MM.1S (cell line): ENCODE measurements at regions not wholly inside any gene's neighbourhood (a gene's known extent, or its start where the extent isn't known, plus 50 kb on each side); places are given as distances from the start of the nearest gene placed in this dataset.

Experiments
- DNase-seq: peaks from one replicate; pipeline ENCODE4 v3.0.0-alpha.2; 2015
- H2AFZ ChIP-seq: fragments of 300-600 bp; sonication (generic); 2 replicates; pipeline ENCODE4 v1.6.0; 2016; ENCODE audit warnings: antibody characterized with exemption, low read length
- H3F3A ChIP-seq: fragments of 300-600 bp; sonication (generic); 2 replicates; pipeline ENCODE4 v1.6.1; 2016; ENCODE audit warnings: mild to moderate bottlenecking, antibody characterized with exemption, low read length, moderate library complexity, mixed read lengths; ENCODE audit not compliant: insufficient read depth
- H3K27ac ChIP-seq: fragments of 300-600 bp; sonication (generic); 2 replicates; pipeline ENCODE4 v1.5.1; 2016; ENCODE audit warnings: mild to moderate bottlenecking, low read length
- H3K27me3 ChIP-seq: fragments of 300-600 bp; sonication (generic); replicated peaks from 2 replicates; pipeline ENCODE4 v1.6.0; 2016; ENCODE audit warnings: low read length; ENCODE audit not compliant: insufficient read depth
- H3K36me3 ChIP-seq: fragments of 300-600 bp; sonication (generic); replicated peaks from 2 replicates; pipeline ENCODE4 v1.6.1; 2016; ENCODE audit warnings: mild to moderate bottlenecking, low read length, mixed read lengths; ENCODE audit not compliant: insufficient read depth
- H3K4me1 ChIP-seq: fragments of 300-600 bp; sonication (generic); 2 replicates; pipeline ENCODE4 v1.6.1; 2016; ENCODE audit warnings: low read length, mixed read lengths
- H3K4me2 ChIP-seq: fragments of 300-600 bp; sonication (generic); 2 replicates; pipeline ENCODE4 v1.6.0; 2016; ENCODE audit warnings: low read depth, low read length
- H3K4me3 ChIP-seq: fragments of 300-600 bp; sonication (generic); 2 replicates; pipeline ENCODE4 v1.5.1; 2016; ENCODE audit warnings: low read length, mixed read lengths
- H3K79me2 ChIP-seq: fragments of 300-600 bp; sonication (generic); 2 replicates; pipeline ENCODE4 v1.6.1; 2016; ENCODE audit warnings: mixed run types, low read length, mixed read lengths
- H3K9ac ChIP-seq: fragments of 300-600 bp; sonication (generic); 2 replicates; pipeline ENCODE4 v1.6.1; 2016; ENCODE audit warnings: low read length, mixed read lengths
- H3K9me2 ChIP-seq: fragments of 300-600 bp; sonication (generic); replicated peaks from 2 replicates; pipeline ENCODE4 v1.6.1; 2016; ENCODE audit warnings: mild to moderate bottlenecking, low read length, mixed read lengths; ENCODE audit not compliant: insufficient read depth
- H3K9me3 ChIP-seq: fragments of 300-600 bp; sonication (generic); replicated peaks from 2 replicates; pipeline ENCODE4 v1.6.1; 2016; ENCODE audit warnings: mild to moderate bottlenecking, low read length, mixed read lengths; ENCODE audit not compliant: insufficient read depth
- H4K20me1 ChIP-seq: fragments of 300-600 bp; sonication (generic); 2 replicates; pipeline ENCODE4 v1.6.1; 2016; ENCODE audit warnings: mild to moderate bottlenecking, low read length, moderate library complexity, mixed read lengths; ENCODE audit not compliant: insufficient read depth
- EZH2 ChIP-seq: fragments of 300-600 bp; sonication (generic); optimal IDR thresholded peaks from 2 replicates; pipeline ENCODE3; 2017; ENCODE audit warnings: low read depth, mild to moderate bottlenecking, antibody characterized with exemption, low read length, mixed read lengths
- EZH2phosphoT487 ChIP-seq: fragments of 300-600 bp; sonication (generic); IDR thresholded peaks from 2 replicates; pipeline ENCODE4 v1.6.1; 2018; ENCODE audit warnings: antibody characterized with exemption, low read length
- TF ChIP-seq, protein P1 (sequence below): fragments of 300-600 bp; sonication (generic); IDR thresholded peaks from 2 replicates; pipeline ENCODE4 v1.5.1; 2016; ENCODE audit warnings: antibody characterized with exemption, low read length, mixed read lengths

- Histone ChIP-seq H3K9me2 (no peaks in the 10 kb centered on the region), H4K20me1 (no peaks in the 10 kb centered on the region), H3K79me2 (no peaks in the 10 kb centered on the region), H3K4me3 (no peak overlapping the region), H3K36me3 (no peaks in the 10 kb centered on the region), H3K27me3 (no peaks in the 10 kb centered on the region), H3K9me3 (no peaks in the 10 kb centered on the region), H3K4me1 (no peaks in the 10 kb centered on the region), H2AFZ (no peak overlapping the region), H3K4me2 (no peak overlapping the region), H3K27ac (no peak overlapping the region), H3K9ac (no peak overlapping the region), H3F3A (no peaks in the 10 kb centered on the region)
- DNase-seq, result no peak
- no peak for TF ChIP-seq EZH2phosphoT487
- no peak for TF ChIP-seq EZH2
- TF ChIP-seq, protein P1, sequence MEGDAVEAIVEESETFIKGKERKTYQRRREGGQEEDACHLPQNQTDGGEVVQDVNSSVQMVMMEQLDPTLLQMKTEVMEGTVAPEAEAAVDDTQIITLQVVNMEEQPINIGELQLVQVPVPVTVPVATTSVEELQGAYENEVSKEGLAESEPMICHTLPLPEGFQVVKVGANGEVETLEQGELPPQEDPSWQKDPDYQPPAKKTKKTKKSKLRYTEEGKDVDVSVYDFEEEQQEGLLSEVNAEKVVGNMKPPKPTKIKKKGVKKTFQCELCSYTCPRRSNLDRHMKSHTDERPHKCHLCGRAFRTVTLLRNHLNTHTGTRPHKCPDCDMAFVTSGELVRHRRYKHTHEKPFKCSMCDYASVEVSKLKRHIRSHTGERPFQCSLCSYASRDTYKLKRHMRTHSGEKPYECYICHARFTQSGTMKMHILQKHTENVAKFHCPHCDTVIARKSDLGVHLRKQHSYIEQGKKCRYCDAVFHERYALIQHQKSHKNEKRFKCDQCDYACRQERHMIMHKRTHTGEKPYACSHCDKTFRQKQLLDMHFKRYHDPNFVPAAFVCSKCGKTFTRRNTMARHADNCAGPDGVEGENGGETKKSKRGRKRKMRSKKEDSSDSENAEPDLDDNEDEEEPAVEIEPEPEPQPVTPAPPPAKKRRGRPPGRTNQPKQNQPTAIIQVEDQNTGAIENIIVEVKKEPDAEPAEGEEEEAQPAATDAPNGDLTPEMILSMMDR, result no peak
These were observed 355.4 kb upstream of the ZFHX3 start for GRCh38 chr16:73403291-73403690.

DNA sequence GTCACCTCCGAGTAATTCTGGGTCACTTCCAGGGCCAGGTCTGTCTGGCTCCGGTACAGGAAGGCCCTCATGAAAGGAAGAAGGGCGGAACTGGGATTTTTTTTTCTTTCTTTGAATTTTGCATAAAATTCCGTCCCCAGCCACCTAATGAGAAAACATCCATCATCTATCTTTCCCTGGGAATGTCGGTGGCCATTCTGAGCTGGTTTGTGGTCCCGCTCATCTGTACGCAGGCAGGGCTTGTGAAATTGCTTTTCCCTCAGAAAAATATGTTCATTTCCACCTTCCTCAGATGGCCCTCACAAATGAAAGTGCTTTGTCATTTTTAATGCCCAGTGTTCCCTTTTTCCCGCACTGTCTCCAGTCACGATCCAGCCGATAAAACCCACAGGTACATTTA is 353.0 kb upstream of the ZFHX3 start:
- Histone ChIP-seq H3K9me2 (no peaks in the 10 kb centered on the region), H3K27me3 (no peaks in the 10 kb centered on the region), H2AFZ (no peak overlapping the region)

GRCh38 chr16:73399997-73400396 is 352.1 kb upstream of the ZFHX3 start:
- Histone ChIP-seq H3K4me1 (no peaks in the 10 kb centered on the region), H3F3A (no peaks in the 10 kb centered on the region), H2AFZ (no peak overlapping the region), H3K4me2 (no peak overlapping the region), H3K9me2 (no peaks in the 10 kb centered on the region), H3K9ac (no peak overlapping the region), H3K4me3 (no peak overlapping the region), H4K20me1 (no peaks in the 10 kb centered on the region), H3K36me3 (no peaks in the 10 kb centered on the region), H3K27ac (no peak overlapping the region), H3K9me3 (no peaks in the 10 kb centered on the region), H3K27me3 (no peaks in the 10 kb centered on the region), H3K79me2 (no peaks in the 10 kb centered on the region)
- DNase-seq, result no peak
- TF ChIP-seq EZH2 (no peak), EZH2phosphoT487 (no peak)
- TF ChIP-seq, protein P1, result no peak

More for the DNA sequence above, 353.0 kb upstream of the ZFHX3 start:
- Histone ChIP-seq H3F3A (no peaks in the 10 kb centered on the region), H3K79me2 (no peaks in the 10 kb centered on the region), H3K9me3 (no peaks in the 10 kb centered on the region), H3K36me3 (no peaks in the 10 kb centered on the region), H3K4me2 (no peak overlapping the region), H4K20me1 (no peaks in the 10 kb centered on the region), H3K4me3 (no peak overlapping the region), H3K9ac (no peak overlapping the region), H3K27ac (no peak overlapping the region), H3K4me1 (no peaks in the 10 kb centered on the region)
- DNase-seq, result no peak
- TF ChIP-seq EZH2 (no peak), EZH2phosphoT487 (no peak)
- TF ChIP-seq, protein P1, result no peak
